H9 (cell line): ENCODE measurements at regions not wholly inside any gene's neighbourhood (a gene's known extent, or its start where the extent isn't known, plus 50 kb on each side); places are given as distances from the start of the nearest gene placed in this dataset.
A peak's percentile ranks its signal among the peaks of the same experiment; 100 is the strongest.

ENCODE experiments used
- DNase-seq: peaks from one replicate; pipeline ENCODE4 v3.0.0-alpha.2; 2017
- H2AFZ ChIP-seq: one replicate; pipeline ENCODE4 v1.6.1; 2013; ENCODE audit warnings: mild to moderate bottlenecking, low read length, control low read depth, moderate library complexity
- H2AK5ac ChIP-seq: 2 replicates; pipeline ENCODE4 v1.6.1; 2013; ENCODE audit warnings: low read length, control low read depth, mixed read lengths; ENCODE audit not compliant: insufficient read length
- H2BK120ac ChIP-seq: one replicate; pipeline ENCODE4 v1.6.1; 2013; ENCODE audit warnings: low read depth, mild to moderate bottlenecking, low read length, control low read depth, inconsistent platforms; ENCODE audit not compliant: poor library complexity, severe bottlenecking
- H2BK12ac ChIP-seq: 2 replicates; pipeline ENCODE4 v1.6.1; 2013; ENCODE audit warnings: low read length, control low read depth, mixed read lengths, low read depth; ENCODE audit not compliant: insufficient read length
- H2BK15ac ChIP-seq: 2 replicates; pipeline ENCODE4 v1.6.1; 2013; ENCODE audit warnings: low read depth, low read length, control low read depth
- H2BK20ac ChIP-seq: one replicate; pipeline ENCODE4 v1.6.1; 2013; ENCODE audit warnings: low read depth, mild to moderate bottlenecking, low read length, control low read depth, inconsistent platforms; ENCODE audit not compliant: poor library complexity, severe bottlenecking
- H2BK5ac ChIP-seq: 2 replicates; pipeline ENCODE4 v1.6.1; 2013; ENCODE audit warnings: low read length, control low read depth, mixed read lengths; ENCODE audit not compliant: insufficient read length
- H3K14ac ChIP-seq: 2 replicates; pipeline ENCODE4 v1.6.1; 2013; ENCODE audit warnings: low read length, control low read depth; ENCODE audit not compliant: insufficient read depth
- H3K18ac ChIP-seq: 2 replicates; pipeline ENCODE4 v1.6.1; 2013; ENCODE audit warnings: low read depth, mild to moderate bottlenecking, mixed read lengths, low read length, control low read depth; ENCODE audit not compliant: insufficient read length
- H3K23ac ChIP-seq: 2 replicates; pipeline ENCODE4 v1.6.1; 2013; ENCODE audit warnings: low read length, control low read depth, mixed read lengths, low read depth; ENCODE audit not compliant: insufficient read length
- H3K23me2 ChIP-seq: 2 replicates; pipeline ENCODE4 v1.6.1; 2013; ENCODE audit warnings: low read depth, mild to moderate bottlenecking, mixed read lengths, low read length, control low read depth; ENCODE audit not compliant: insufficient read length, poor library complexity, severe bottlenecking
- H3K27ac ChIP-seq: 2 replicates; pipeline ENCODE4 v1.5.1; 2013; ENCODE audit warnings: low read length, control low read depth, mixed read lengths, low read depth; ENCODE audit not compliant: insufficient read length
- H3K27me3 ChIP-seq: 2 replicates; pipeline ENCODE4 v1.6.1; 2013; ENCODE audit warnings: low read length, control low read depth, inconsistent platforms; ENCODE audit not compliant: insufficient read depth
- H3K4ac ChIP-seq: 2 replicates; pipeline ENCODE4 v1.6.1; 2013; ENCODE audit warnings: low read depth, mild to moderate bottlenecking, control low read depth, inconsistent platforms, low read length, moderate library complexity
- H3K4me1 ChIP-seq: 2 replicates; pipeline ENCODE4 v1.6.1; 2013; ENCODE audit warnings: low read length, control low read depth, inconsistent platforms; ENCODE audit not compliant: insufficient read depth
- H3K4me2 ChIP-seq: 2 replicates; pipeline ENCODE4 v1.6.1; 2013; ENCODE audit warnings: low read length, control low read depth, mixed read lengths; ENCODE audit not compliant: insufficient read length, insufficient read depth
- H3K56ac ChIP-seq: 2 replicates; pipeline ENCODE4 v1.6.1; 2013; ENCODE audit warnings: low read depth, mild to moderate bottlenecking, mixed read lengths, low read length, control low read depth; ENCODE audit not compliant: insufficient read length
- H3K79me1 ChIP-seq: 2 replicates; pipeline ENCODE4 v1.6.1; 2013; ENCODE audit warnings: low read depth, mild to moderate bottlenecking, moderate library complexity, low read length, control low read depth, inconsistent platforms; ENCODE audit not compliant: insufficient read depth, poor library complexity, severe bottlenecking
- H3K79me2 ChIP-seq: 2 replicates; pipeline ENCODE4 v1.6.1; 2013; ENCODE audit warnings: low read length, control low read depth, inconsistent platforms; ENCODE audit not compliant: insufficient read depth
- H3K9ac ChIP-seq: 2 replicates; pipeline ENCODE4 v1.6.1; 2013; ENCODE audit warnings: low read length, control low read depth, mixed read lengths; ENCODE audit not compliant: insufficient read length; ENCODE audit errors: extremely low read depth
- H3K9me3 ChIP-seq: one replicate; pipeline ENCODE4 v1.6.1; 2013; ENCODE audit warnings: low read depth, low read length, inconsistent platforms; ENCODE audit not compliant: control insufficient read depth
- H3T11ph ChIP-seq: one replicate; pipeline ENCODE4 v1.6.1; 2013; ENCODE audit warnings: mild to moderate bottlenecking, low read length, control low read depth, inconsistent platforms
- H4K20me1 ChIP-seq: one replicate; pipeline ENCODE4 v1.6.1; 2013; ENCODE audit not compliant: control insufficient read depth, insufficient read length, insufficient read depth
- H4K5ac ChIP-seq: 2 replicates; pipeline ENCODE4 v1.6.1; 2013; ENCODE audit warnings: low read depth, mild to moderate bottlenecking, mixed read lengths, low read length, control low read depth; ENCODE audit not compliant: insufficient read length
- H4K8ac ChIP-seq: replicated peaks from 2 replicates; pipeline ENCODE4 v1.6.1; 2013; ENCODE audit warnings: low read length, control low read depth, mixed read lengths, low read depth; ENCODE audit not compliant: insufficient read length
- H4K91ac ChIP-seq: 2 replicates; pipeline ENCODE4 v1.6.1; 2013; ENCODE audit warnings: low read depth, mild to moderate bottlenecking, moderate library complexity, mixed read lengths, low read length, control low read depth; ENCODE audit not compliant: insufficient read length
- H3K27ac Mint-ChIP-seq, 3 experiments: 2 replicates in 2 of 3; 3 replicates in 1 of 3; pipeline ENCODE4 v1.8.0; 2020 to 2021; ENCODE audit warnings: mixed read lengths in 3 of 3, mild to moderate bottlenecking in 1 of 3, moderate library complexity in 1 of 3
- H3K27me3 Mint-ChIP-seq: 2 replicates; pipeline ENCODE4 v1.8.0; 2021; ENCODE audit warnings: low read depth, mild to moderate bottlenecking, moderate library complexity, mixed read lengths
- H3K36me3 Mint-ChIP-seq, 3 experiments: 2 replicates in 2 of 3; 3 replicates in 1 of 3; pipeline ENCODE4 v1.8.0; 2020 to 2021; ENCODE audit warnings: low read depth in 3 of 3, mixed read lengths in 3 of 3; ENCODE audit not compliant: insufficient read depth in 1 of 3
- H3K4me1 Mint-ChIP-seq, 2 experiments: 2 replicates each; pipeline ENCODE4 v1.8.0; 2020; ENCODE audit warnings: mixed read lengths in 2 of 2
- H3K4me3 Mint-ChIP-seq, 2 experiments: 2 replicates in 1 of 2; 3 replicates in 1 of 2; pipeline ENCODE4 v1.8.0; 2020 to 2021; ENCODE audit warnings: mild to moderate bottlenecking in 2 of 2, mixed read lengths in 2 of 2, moderate library complexity in 1 of 2
- H3K9me3 Mint-ChIP-seq, 2 experiments: 2 replicates in 1 of 2; 3 replicates in 1 of 2; pipeline ENCODE4 v1.8.0; 2020; ENCODE audit warnings: mild to moderate bottlenecking in 2 of 2, mixed read lengths in 2 of 2, moderate library complexity in 1 of 2
- CTCF ChIP-seq: fragments of 200-600 bp; sonication (generic); conservative IDR thresholded peaks from 3 replicates; pipeline ENCODE4 v1.8.0; 2021; ENCODE audit warnings: antibody characterized with exemption, mild to moderate bottlenecking
- WGBS: extraction: QIAGEN DNeasy Blood & Tissue Kit; methylation state at CpG from one replicate; pipeline ENCODE4 v1.1.7; 2013; ENCODE audit warnings: missing lambda C conversion rate, low lambda C conversion rate, mixed read lengths; ENCODE audit not compliant: insufficient read length; ENCODE audit errors: extremely low coverage; 5-methylcytosine and 5-hydroxymethylcytosine counted together

DNA sequence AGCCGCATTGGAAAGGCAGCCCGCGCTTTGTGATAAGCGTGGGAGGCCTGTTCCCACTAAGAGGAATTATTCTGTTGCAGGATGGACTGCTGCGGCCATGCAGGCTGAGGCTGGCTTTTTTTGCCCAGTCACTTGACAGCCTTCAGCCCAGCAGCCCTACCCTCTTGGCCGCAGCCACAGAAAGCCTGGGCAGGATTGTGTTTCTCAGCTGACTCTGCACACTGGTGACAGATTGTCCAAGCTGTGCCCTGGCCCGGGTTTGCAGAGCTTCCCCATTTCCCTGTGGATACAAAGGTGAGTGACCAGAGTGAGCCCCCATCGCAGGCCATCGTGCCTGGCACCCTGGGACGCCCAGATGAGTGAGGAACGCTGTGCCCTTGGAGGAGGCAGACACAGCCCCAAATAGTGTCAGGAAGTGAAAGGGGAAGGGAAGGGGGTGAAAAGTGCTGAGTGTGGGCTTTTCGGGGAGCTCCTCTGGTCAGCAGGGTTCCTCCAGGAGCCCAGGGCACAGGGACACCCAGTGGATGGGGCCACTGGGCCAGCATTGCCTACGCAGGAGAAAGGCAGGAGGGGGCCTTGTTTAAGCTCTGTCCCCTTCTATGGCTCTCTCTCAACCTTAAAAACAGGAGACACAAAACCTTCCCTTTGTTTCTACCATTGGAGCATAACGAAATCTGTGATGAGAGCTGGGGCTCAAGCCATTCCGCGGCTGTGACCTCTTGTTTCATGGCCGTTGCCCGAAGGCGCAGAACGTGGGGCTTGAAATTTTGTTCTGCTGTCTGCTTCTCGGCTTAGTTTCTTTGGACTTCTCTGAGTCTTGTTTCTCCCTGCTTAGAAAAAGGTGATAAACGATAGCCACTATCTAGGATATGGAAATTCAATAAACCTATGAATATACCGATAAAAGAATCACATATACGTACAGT lies 91.5 kb upstream of the MEF2A start:
- H4K91ac ChIP-seq, result no peak overlapping the region
- H2BK20ac ChIP-seq, result no peak overlapping the region
- no peak overlapping the region for H3K27ac ChIP-seq
- H3K79me2 ChIP-seq, result no peaks in the 10 kb centered on the region
- H4K5ac ChIP-seq, result no peak overlapping the region
- no peak overlapping the region for H3K56ac ChIP-seq
- no peak overlapping the region for H2BK120ac ChIP-seq
- peaks cover 2% of the 10 kb centered on the region; the same call in 1 of the 2 replicates for H3K27me3 Mint-ChIP-seq
- no peak overlapping the region for H3K9ac ChIP-seq
- no peaks in the 10 kb centered on the region for H3K9me3 ChIP-seq
- no peak overlapping the region for H3K18ac ChIP-seq
- H3K27ac Mint-ChIP-seq, result peak overlapping the region in 2 of 3 experiments; percentile 74 to 79; a peak in 3 of 7 replicates
- no peak overlapping the region for H3K4me3 Mint-ChIP-seq
- H3K23ac ChIP-seq, result no peak overlapping the region
- no peaks in the 10 kb centered on the region for H3K9me3 Mint-ChIP-seq
- H2BK15ac ChIP-seq, result no peak overlapping the region
- H3K23me2 ChIP-seq, result no peaks in the 10 kb centered on the region
- H3K79me1 ChIP-seq, result no peaks in the 10 kb centered on the region
- no peak overlapping the region for H3T11ph ChIP-seq
- H2AK5ac ChIP-seq, result no peak overlapping the region
- H3K4ac ChIP-seq, result no peak overlapping the region
- no peaks in the 10 kb centered on the region; a peak in 1 of 7 replicates for H3K36me3 Mint-ChIP-seq
- H3K4me1 ChIP-seq, result no peaks in the 10 kb centered on the region
- H2BK12ac ChIP-seq, result no peak overlapping the region
- H2BK5ac ChIP-seq, result no peak overlapping the region
- no peaks in the 10 kb centered on the region for H3K27me3 ChIP-seq
- no peak overlapping the region for H4K8ac ChIP-seq
- no peak overlapping the region for H3K14ac ChIP-seq
- WGBS, result no CpG with 5 or more reads among the region's 24 CpGs
- TF ChIP-seq CTCF, result no peak
- H2AFZ ChIP-seq, result no peak overlapping the region
- no peak for DNase-seq
- H3K4me2 ChIP-seq, result no peak overlapping the region
- H3K4me1 Mint-ChIP-seq, result peaks cover 13 to 24% of the 10 kb centered on the region in 2 experiments
- H4K20me1 ChIP-seq, result no peaks in the 10 kb centered on the region
